HG02763 (cell line): ENCODE measurements at regions not wholly inside any gene's neighbourhood (a gene's known extent, or its start where the extent isn't known, plus 50 kb on each side); places are given as distances from the start of the nearest gene placed in this dataset.
"Not testable (repeated sequence)": the region's sequence is repeated elsewhere in the genome, so short reads cannot be mapped to it uniquely, and the experiment has no call there.

Experiments used
- ATAC-seq: cut with Tn5 transposase; IDR thresholded peaks from one replicate; pipeline ENCODE4 v1.9.1; 2021; ENCODE audit warnings: mild to moderate bottlenecking, moderate library complexity; ENCODE audit not compliant: unreplicated experiment

DNA sequence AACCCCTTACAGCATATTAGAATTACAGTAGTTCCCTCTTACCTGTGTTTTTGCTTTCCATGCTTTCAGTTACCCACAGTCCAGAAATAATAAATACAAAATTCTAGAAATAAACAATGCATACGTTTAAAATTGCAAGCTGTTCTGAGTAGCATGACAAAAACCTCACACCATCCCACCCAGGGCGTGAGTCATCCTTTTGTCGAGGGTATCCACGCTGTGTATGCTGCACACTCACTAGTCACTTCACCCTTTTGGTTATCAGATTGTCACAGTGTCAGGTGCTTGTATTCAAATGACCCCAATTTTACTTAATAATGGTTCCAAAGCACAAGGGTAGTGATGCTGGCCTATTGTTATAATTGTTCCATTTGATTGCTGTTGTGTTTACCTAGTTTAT lies 72.5 kb upstream of the P3H2 start:
- ATAC-seq = no peak

DNA sequence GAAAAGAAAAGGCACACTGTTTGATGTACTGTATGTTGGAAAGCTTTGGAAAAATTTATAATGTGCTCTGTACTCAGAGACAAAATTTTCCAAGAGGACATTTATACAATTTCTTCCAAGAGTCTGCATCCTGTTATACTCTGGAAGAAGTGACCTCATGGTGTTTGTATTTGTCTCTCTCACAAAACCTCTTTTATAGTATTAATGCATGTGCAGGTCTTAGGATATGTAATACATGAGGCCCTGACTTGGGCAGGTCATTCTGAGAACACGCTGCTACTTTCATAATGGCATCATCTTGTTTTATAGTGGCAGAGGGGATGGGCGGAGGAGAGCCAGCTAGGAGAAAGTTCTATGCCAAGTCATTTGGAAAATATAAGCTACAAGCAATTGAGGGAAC lies 72.0 kb upstream of the P3H2 start:
- no peak for ATAC-seq

DNA sequence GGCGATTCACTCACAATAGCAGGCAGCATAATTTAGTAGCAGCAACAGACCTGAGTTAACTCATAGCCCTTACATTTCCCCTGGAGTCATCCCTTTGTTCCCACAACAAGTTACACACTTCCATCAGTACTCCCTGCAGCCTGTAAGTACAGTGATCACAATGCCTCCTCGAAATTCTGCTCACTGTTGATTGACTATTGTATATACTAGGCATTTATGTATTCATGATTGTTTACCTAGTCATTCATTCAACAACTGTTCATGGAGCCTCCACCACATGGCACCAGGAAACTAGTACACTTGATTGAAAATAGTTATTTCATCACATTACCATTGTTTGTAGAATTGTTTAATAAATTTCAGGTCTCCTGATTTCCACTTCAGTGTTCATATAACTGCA lies 71.4 kb upstream of the P3H2 start:
- ATAC-seq = no peak

DNA sequence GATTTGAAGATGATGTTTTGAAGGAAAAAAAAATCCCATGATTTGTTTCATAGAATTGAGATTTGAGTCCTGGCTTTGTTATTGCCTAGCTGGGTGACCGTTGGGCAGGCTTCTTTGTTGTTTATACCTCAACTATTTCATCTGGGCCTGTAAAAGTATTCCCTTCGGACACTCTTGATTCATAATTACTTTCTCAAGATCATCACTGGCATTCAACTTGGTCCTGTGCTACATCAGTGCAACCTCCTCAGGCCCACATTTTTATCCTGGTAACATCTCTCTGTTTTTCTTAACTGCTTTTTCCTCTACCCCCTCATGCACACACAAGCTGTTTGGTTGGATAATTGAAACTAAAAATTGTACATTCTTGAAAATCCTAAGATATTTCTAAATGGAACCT lies 67.5 kb upstream of the P3H2 start:
- ATAC-seq = no peak

DNA sequence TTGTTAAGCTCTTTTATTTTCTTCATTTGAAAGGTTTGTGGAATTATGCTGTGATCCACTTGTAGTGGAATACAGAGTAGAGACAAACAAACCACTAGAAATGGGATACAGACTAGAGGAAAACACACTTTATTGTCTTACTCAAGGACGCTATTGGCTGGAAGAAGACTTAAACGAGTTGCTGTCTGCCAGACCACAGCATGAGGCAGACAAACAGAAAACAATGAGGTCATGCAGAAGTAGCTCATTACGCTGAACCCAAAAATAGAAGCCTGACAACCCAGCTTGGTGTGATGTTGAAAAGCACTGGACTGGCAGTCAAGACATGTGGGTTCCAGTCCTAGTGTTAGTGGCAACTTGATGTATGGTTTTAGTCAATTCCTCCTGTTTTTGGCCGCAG lies 62.4 kb upstream of the P3H2 start:
- no peak for ATAC-seq

DNA sequence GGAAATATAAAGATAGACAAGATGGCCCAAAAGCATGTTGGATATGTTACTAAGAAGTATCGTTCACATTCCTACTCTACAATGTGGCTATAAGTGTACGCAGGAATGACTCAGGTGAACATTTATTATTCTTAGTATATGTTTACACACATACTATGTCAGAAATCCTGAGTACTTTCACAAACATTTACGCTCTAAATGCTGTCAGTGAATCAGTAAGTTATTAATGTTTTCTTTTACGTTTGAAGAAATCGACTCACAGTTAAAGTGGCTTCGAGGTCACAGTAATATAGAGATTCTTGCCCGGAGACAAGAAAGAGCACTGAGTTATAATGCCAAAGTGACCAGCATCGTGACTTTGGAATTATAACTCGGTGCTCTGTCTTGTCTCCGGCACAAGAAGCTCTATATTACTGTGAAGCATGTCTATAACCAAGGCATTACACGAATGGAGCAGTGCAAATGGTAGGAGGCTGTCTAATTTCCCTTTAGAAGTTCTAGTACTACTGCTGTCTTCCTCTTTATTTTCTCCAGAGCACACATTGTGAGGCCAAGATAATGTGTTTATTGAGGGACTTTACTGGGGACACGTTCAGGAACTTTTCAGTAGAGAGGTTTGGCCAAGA lies 61.8 kb upstream of the P3H2 start:
- ATAC-seq = no peak

DNA sequence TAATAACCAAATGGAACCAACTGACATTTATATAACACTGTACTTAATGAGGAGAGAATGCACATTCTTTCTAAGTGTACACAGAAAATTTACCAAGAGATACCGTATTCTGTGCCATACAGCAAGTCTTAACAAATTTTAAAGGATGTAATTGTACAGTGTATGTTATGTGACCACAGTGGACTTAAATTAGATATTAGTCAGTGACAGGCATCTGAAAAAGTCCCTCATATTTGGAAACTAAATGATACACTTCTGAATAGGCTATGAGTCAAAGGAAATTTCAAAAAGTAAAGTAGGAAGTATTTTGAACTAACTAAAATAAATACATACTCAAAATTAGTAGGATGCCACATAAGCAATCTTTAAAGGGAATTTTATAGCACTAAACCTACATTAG lies 59.6 kb upstream of the P3H2 start:
- ATAC-seq = no peak

DNA sequence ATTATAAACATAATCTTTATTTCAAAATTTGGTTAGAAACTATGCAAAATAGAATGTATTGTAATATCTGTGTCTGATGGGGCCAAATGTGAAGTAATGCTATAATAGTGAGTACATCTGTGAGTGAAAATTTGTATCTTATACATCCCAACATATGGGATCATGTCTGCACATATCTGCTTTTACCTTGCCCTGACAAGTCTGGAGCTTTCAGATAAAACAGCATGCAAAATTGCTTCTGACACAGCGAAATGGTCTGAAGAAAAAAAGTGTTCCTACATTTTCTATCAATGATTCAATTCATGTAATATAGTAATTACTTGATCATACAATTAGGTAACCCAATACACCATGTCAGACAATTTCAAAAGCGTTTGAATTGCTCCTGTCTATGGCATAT lies 58.1 kb upstream of the P3H2 start:
- ATAC-seq = no peak

DNA sequence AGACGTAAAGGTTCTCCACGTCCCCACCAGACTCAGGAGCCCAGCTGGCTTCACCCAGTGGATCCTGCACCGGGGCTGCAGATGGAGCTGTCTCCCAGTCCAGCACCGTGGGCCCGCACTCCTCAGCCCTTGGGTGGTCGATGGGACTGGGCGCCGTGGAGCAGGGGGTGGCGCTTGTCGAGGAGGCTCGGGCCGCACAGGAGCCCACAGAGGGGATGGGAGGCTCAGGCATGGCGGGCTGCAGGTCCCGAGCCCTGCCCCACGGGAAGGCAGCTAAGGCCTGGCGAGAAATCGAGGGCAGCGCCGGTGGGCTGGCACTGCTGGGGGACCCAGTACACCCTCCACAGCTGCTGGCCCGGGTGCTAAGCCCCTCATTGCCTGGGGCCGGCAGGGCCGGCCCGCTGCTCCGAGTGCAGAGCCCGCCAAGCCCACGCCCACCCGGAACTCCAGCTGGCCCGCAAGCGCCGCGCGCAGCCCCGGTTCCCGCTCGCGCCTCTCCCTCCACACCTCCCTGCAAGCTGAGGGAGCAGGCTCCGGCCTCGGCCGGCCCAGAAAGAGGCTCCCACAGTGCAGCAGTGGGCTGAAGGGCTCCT lies 56.3 kb upstream of the P3H2 start:
- ATAC-seq = not testable (repeated sequence)

DNA sequence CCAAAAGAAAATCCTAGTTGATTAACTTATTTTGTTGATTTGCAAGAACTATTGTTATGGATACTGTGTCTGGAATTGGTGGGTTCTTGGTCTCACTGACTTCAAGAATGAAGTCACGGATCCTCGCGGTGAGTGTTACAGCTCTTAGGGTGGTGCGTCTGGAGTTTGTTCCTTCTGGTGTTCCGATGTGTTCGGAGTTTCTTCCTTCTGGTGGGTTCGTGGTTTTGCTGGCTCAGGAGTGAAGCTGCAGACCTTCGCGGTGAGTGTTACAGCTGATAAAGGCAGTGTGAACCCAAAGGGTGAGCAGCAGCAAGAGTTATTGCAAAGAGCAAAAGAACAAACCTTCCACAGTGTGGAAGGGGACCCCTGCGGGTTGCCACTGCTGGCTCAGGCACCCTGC lies 55.4 kb upstream of the P3H2 start:
- not testable (repeated sequence) for ATAC-seq

DNA sequence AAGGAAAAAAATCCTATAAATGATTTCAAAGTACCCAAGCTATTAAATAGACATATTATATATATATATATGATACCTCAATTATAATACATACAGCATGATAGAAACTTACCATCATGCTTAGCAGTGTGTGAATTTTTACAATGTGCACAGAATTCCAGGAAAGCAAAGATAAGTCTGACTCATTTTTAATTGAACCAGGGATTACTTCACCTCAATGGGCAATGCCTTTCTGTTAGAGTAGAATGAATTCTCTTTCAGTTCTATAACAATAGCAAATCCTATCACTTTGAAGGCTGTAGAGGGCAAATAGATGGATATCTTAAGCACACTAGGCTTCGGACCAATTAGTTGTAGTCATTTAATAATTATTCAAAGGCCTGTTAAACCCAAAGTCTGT lies 54.8 kb upstream of the P3H2 start:
- ATAC-seq = no peak

DNA sequence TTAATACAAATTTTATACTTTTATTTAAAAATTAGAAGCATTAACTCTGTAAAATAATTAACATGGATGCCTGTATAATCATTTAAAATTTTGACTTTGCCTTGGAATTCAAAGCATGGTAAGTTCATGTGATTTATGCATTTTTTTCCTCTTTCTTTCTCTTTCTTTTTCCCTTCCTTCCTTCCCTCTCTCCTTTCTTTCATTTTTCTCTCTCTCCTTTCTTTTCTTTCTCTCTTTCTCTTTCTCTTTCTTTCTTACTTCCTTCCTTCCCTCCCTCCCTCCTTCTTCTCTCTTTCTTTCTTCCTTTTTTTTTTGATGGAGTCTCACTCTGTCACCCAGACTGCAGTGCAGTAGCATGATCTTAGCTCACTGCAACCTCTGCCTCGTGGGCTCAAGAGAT lies 53.8 kb upstream of the P3H2 start:
- no peak for ATAC-seq

DNA sequence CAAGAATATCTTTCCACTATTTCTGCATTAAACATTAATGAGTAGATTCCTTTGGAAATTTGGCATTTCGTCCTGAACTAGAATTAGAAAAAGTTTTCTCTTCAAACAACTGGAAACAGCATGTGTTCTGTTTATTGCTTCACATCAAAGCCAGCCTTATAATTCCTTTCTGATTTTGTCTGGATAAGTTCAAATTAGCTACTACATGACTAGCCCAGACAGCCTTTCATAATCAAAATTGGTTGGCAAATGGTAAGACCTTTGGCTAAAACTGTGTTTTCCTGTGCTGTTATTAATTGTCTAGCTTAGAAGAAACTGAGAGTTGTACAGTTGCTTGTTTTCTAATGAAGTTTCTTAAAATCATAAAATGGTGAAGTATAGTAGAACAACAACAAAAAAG lies 52.7 kb upstream of the P3H2 start:
- ATAC-seq = no peak

DNA sequence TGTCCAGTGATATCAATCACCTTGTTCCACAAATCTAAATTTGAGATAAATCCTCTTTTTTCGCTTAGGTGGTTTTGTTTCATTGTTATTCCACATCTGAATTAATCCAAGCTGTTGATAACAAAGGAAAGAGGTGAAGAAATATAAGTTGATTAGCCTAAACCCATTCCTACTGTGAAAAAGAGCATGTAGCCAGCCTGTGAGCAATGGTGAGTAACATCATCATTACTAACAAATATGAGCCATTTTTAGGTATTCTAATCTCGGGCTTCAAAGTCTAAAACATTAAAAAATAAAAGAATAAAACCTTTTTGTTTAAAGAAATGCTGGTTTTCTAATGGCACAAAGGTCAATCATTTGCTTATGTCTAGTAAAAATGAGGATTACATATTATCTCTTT lies 52.1 kb upstream of the P3H2 start:
- no peak for ATAC-seq
